ENCODE measurements at regions not wholly inside any gene's neighbourhood (a gene's known extent, or its start where the extent isn't known, plus 50 kb on each side); places are given as distances from the start of the nearest gene placed in this dataset.
"Not testable (repeated sequence)": the region's sequence is repeated elsewhere in the genome, so short reads cannot be mapped to it uniquely, and the experiment has no call there.

DNA sequence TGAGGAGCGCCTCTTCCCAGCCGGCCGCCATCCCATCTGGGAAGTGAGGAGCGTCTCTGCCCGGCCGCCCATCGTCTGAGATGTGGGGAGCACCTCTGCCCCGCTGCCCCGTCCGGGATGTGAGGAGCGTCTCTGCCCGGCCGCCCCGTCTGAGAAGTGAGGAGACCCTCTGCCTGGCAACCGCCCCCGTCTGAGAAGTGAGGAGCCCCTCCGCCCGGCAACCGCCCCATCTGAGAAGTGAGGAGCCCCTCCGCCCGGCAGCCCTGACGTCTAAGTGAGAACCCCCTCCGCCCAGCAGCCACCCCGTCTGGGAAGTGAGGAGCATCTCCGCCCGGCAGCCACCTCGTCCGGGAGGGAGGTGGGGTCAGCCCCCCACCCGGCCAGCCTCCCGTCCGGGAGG, 319.9 kb upstream of the EPHA4 start:
- not testable (repeated sequence) for H3K27me3 Mint-ChIP-seq, H3K27ac Mint-ChIP-seq, H3K36me3 Mint-ChIP-seq, H3K4me1 Mint-ChIP-seq, H3K4me3 Mint-ChIP-seq, H3K9me3 Mint-ChIP-seq

DNA sequence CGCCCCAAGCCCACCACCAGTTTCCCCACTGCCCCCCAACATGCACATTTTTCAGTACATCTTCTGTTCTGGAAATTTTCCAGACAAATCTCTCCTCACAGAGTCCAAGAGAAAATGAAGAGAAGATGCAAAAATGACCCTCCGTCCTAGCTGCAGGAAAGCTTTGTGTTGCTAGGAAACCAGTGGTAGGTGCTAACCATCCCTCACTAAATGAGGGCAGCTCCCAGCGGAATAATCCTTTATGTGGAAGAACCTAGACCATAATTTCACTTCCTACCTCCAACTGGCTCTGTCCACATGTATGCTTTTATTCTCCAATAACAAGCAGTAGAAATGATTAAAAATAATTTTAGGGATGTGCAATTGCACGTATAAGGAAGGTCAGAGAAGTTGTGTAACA, 311.9 kb upstream of the EPHA4 start:
- H3K27ac Mint-ChIP-seq, result no peak overlapping the region
- no peak overlapping the region for H3K4me3 Mint-ChIP-seq
- H3K4me1 Mint-ChIP-seq, result no peaks in the 10 kb centered on the region
- no peaks in the 10 kb centered on the region for H3K36me3 Mint-ChIP-seq
- peaks cover 3 to 5% (median 4%) of the 10 kb centered on the region in 3 donors for H3K9me3 Mint-ChIP-seq
- peaks cover 3% of the 10 kb centered on the region for H3K27me3 Mint-ChIP-seq

- no peaks in the 10 kb centered on the region for H3K4me1 Mint-ChIP-seq
- no peaks in the 10 kb centered on the region for H3K36me3 Mint-ChIP-seq
- peaks cover 2% of the 10 kb centered on the region for H3K27me3 Mint-ChIP-seq
- no peak overlapping the region for H3K4me3 Mint-ChIP-seq
- peaks cover 4 to 9% (median 5%) of the 10 kb centered on the region in 3 donors for H3K9me3 Mint-ChIP-seq
- no peak overlapping the region for H3K27ac Mint-ChIP-seq
Observed at GRCh38 chr2:221876016-221876415, 303.9 kb upstream of the EPHA4 start.

DNA sequence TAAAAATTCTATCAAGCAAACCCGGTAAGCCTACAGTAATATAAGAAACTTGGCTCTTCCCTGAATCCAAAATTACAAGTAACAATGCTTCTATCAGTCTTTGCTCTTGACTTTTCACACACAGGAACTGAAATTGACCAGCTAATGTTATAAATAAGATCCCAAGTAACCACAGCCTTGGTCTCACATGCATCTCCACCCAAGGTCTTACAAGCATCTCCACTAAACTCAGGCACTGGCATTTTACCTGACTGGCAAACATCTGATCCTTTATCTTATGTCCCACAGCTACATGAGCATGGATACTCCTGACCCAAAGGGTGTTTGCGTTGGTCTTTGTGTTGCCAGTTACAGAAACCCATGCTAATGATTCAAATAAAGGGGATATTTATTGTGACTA, 302.3 kb upstream of the EPHA4 start:
- Mint-ChIP-seq H3K4me3 (no peak overlapping the region), H3K4me1 (no peaks in the 10 kb centered on the region), H3K27ac (no peak overlapping the region), H3K36me3 (no peaks in the 10 kb centered on the region), H3K9me3 (peaks cover 3 to 10% (median 5%) of the 10 kb centered on the region in 3 donors), H3K27me3 (no peaks in the 10 kb centered on the region)

GRCh38 chr2:221857719-221858118, 285.6 kb upstream of the EPHA4 start:
- no peaks in the 10 kb centered on the region for H3K36me3 Mint-ChIP-seq
- peaks cover 1% of the 10 kb centered on the region for H3K27me3 Mint-ChIP-seq
- no peak overlapping the region for H3K4me3 Mint-ChIP-seq
- peaks cover 0 to 2% (median 1%) of the 10 kb centered on the region in 3 donors for H3K4me1 Mint-ChIP-seq
- H3K9me3 Mint-ChIP-seq, result peaks cover 3 to 11% (median 5%) of the 10 kb centered on the region in 3 donors
- H3K27ac Mint-ChIP-seq, result no peak overlapping the region

DNA sequence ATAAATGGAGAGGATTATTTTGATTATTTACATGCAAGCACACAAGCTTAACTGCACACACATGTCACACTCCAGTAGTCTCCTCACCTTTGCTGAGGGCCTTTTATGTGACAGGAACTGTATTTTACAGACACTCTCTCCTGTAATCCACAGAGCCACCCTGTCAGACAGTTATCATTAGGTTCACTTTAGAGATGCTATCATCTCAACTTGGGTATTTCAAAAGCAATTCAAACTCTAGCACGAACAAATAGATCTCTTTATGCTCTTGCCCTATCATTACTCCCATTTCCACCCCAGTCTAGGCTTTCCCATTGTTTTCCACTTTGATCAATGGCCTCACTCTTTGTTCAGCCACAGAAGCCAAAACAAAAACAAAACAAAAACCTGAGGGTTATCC, 281.2 kb upstream of the EPHA4 start:
- Mint-ChIP-seq H3K36me3 (no peaks in the 10 kb centered on the region), H3K27ac (no peak overlapping the region), H3K4me3 (no peak overlapping the region), H3K9me3 (peaks cover 3 to 9% (median 7%) of the 10 kb centered on the region in 3 donors), H3K27me3 (peaks cover 1% of the 10 kb centered on the region), H3K4me1 (peaks cover 0 to 2% (median 1%) of the 10 kb centered on the region in 3 donors)

GRCh38 chr2:221851531-221852045, 279.5 kb upstream of the EPHA4 start:
- Mint-ChIP-seq H3K4me1 (peaks cover 0 to 2% (median 1%) of the 10 kb centered on the region in 3 donors), H3K9me3 (peaks cover 3 to 7% (median 6%) of the 10 kb centered on the region in 3 donors), H3K4me3 (no peak overlapping the region), H3K27me3 (peaks cover 1% of the 10 kb centered on the region), H3K36me3 (no peaks in the 10 kb centered on the region), H3K27ac (no peak overlapping the region)

DNA sequence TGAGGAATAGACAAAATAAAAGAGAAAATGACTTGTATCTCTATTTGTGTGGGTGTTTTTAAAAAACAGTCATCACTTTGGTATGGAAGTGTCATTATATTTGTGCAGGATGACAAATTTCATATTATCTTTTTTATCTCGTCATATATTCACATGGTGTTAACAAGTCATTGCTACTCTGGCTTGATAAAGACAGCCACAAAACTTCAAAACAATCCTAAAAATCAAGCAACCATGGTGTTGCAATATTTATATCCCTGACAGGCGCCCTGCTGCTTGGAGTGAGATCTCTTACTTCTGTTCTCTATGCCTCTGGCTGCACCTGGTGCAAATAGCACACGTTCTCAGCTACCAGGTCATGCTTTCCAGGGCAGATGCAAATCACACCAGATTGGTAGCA, 278.0 kb upstream of the EPHA4 start:
- no peak overlapping the region for H3K4me3 Mint-ChIP-seq
- H3K27me3 Mint-ChIP-seq, result no peaks in the 10 kb centered on the region
- no peak overlapping the region for H3K27ac Mint-ChIP-seq
- peaks cover 0 to 6% (median 0%) of the 10 kb centered on the region in 3 donors for H3K9me3 Mint-ChIP-seq
- peaks cover 0 to 1% (median 0%) of the 10 kb centered on the region in 3 donors for H3K4me1 Mint-ChIP-seq
- no peaks in the 10 kb centered on the region for H3K36me3 Mint-ChIP-seq

DNA sequence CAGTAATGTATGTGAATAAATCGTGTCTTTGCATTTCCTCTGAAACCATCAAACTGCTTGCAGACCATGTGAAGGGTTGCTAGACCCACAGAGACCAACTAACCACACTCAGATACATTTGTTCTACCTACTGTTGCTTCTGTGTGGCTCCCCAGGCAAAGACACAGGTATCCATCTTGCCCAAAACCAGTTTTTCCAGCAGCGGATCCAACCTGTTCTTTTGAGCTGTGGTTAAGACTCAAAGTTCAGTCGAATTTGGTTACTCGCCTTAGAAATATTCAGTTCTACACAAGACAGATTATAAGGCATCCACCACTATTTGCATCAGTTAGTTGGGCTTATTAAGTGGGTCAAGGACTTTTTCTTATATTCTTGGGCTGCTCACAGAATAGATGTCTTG, 276.2 kb upstream of the EPHA4 start:
- Mint-ChIP-seq H3K36me3 (no peaks in the 10 kb centered on the region), H3K4me1 (no peaks in the 10 kb centered on the region), H3K27ac (no peak overlapping the region), H3K9me3 (peaks cover 0 to 3% (median 0%) of the 10 kb centered on the region in 3 donors), H3K4me3 (no peak overlapping the region), H3K27me3 (no peaks in the 10 kb centered on the region)

DNA sequence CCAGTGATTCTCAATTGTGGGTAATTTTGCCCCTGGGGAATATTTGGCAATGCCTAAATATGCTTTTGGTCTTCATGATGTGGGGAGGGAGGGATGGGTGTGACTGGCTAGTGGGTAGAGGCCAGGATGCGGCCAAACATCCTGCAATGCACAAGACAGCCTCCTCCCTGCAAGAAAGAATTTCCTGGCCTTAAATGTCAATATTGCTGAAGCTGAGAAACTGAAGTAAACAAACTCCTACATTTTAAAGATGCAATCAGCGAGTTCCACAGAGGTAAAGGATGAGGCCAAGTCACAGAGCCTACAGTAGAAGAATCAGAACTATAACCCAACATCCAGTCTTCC, 272.9 kb upstream of the EPHA4 start:
- no peaks in the 10 kb centered on the region for H3K9me3 Mint-ChIP-seq
- H3K4me3 Mint-ChIP-seq, result no peak overlapping the region
- H3K36me3 Mint-ChIP-seq, result no peaks in the 10 kb centered on the region
- H3K27ac Mint-ChIP-seq, result no peak overlapping the region
- no peaks in the 10 kb centered on the region for H3K4me1 Mint-ChIP-seq
- H3K27me3 Mint-ChIP-seq, result no peaks in the 10 kb centered on the region

GRCh38 chr2:221844212-221845020, 272.3 kb upstream of the EPHA4 start:
- no peaks in the 10 kb centered on the region for H3K9me3 Mint-ChIP-seq
- no peaks in the 10 kb centered on the region for H3K4me1 Mint-ChIP-seq
- no peaks in the 10 kb centered on the region for H3K27me3 Mint-ChIP-seq
- H3K4me3 Mint-ChIP-seq, result no peak overlapping the region
- H3K36me3 Mint-ChIP-seq, result no peaks in the 10 kb centered on the region
- no peak overlapping the region for H3K27ac Mint-ChIP-seq

- Mint-ChIP-seq H3K9me3 (no peaks in the 10 kb centered on the region), H3K36me3 (peaks cover 2% of the 10 kb centered on the region), H3K27me3 (no peaks in the 10 kb centered on the region), H3K27ac (no peak overlapping the region), H3K4me1 (no peaks in the 10 kb centered on the region), H3K4me3 (no peak overlapping the region)
Observed at GRCh38 chr2:221836095-221836494, 264.0 kb upstream of the EPHA4 start.

DNA sequence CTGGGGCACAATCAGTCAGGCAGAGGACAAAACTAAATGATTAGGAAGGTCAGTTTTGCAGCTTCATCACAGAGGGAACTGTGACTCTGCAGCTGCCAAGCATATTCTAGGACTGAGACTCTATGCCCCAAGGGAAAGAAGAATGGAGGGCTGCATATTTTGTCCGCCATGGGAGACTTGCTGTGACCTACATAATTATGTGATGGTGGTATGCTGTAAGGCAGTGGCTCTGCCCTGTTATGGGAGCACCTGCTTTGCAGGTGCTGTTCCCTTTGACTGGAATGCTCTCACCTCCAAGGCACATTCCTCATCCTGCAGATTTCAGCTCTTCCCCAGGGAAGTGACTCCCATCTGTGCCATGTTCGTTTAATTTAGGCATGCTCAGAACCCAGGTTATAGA, 261.9 kb upstream of the EPHA4 start:
- Mint-ChIP-seq H3K9me3 (no peaks in the 10 kb centered on the region), H3K4me3 (no peak overlapping the region), H3K27ac (no peak overlapping the region), H3K4me1 (no peaks in the 10 kb centered on the region), H3K36me3 (peaks cover 2% of the 10 kb centered on the region), H3K27me3 (no peaks in the 10 kb centered on the region)

GRCh38 chr2:221831051-221831450, 258.9 kb upstream of the EPHA4 start:
- H3K4me1 Mint-ChIP-seq, result no peaks in the 10 kb centered on the region
- no peak overlapping the region for H3K27ac Mint-ChIP-seq
- no peak overlapping the region for H3K4me3 Mint-ChIP-seq
- H3K36me3 Mint-ChIP-seq, result peaks cover 2% of the 10 kb centered on the region
- H3K9me3 Mint-ChIP-seq, result peaks cover 0 to 3% (median 0%) of the 10 kb centered on the region in 3 donors
- H3K27me3 Mint-ChIP-seq, result no peaks in the 10 kb centered on the region

GRCh38 chr2:221822416-221822815, 250.3 kb upstream of the EPHA4 start:
- Mint-ChIP-seq H3K27me3 (no peaks in the 10 kb centered on the region), H3K4me3 (no peak overlapping the region), H3K4me1 (peaks cover 0 to 2% (median 0%) of the 10 kb centered on the region in 3 donors), H3K36me3 (no peaks in the 10 kb centered on the region), H3K27ac (no peak overlapping the region), H3K9me3 (peaks cover 0 to 5% (median 0%) of the 10 kb centered on the region in 3 donors)

All from IgD-negative memory B cell (primary cell).